ENCODE measurements at regions not wholly inside any gene's neighbourhood (a gene's known extent, or its start where the extent isn't known, plus 50 kb on each side); places are given as distances from the start of the nearest gene placed in this dataset.

GRCh38 chr5:143680672-143681259 is 131.2 kb upstream of the HMHB1 start (continued):
- no peak for TF ChIP-seq ZNF562 (CRISPR knock-in tag; IDR thresholded peaks at IDR 0.05; ENCODE audit: borderline replicate concordance)
- peak; percentile 94 for TF ChIP-seq ARID5B (CRISPR knock-in tag; IDR thresholded peaks at IDR 0.05)
- TF ChIP-seq ZNF782 (CRISPR knock-in tag; IDR thresholded peaks at IDR 0.05; ENCODE audit: borderline replicate concordance): no peak
- TF ChIP-seq NFE2L1 (CRISPR knock-in tag; IDR thresholded peaks at IDR 0.05; ENCODE audit: borderline replicate concordance): no peak
- peak; percentile 67 for TF ChIP-seq ASH2L (IDR thresholded peaks at IDR 0.05; ENCODE audit: insufficient read length, low read depth, low read length)
- TF ChIP-seq ZNF383 (CRISPR knock-in tag; IDR thresholded peaks at IDR 0.05; ENCODE audit: borderline replicate concordance): no peak
- TF ChIP-seq SKI (IDR thresholded peaks at IDR 0.05; ENCODE audit: partially characterized antibody): peak; percentile 34
- TF ChIP-seq YEATS2 (CRISPR knock-in tag; IDR thresholded peaks at IDR 0.05; ENCODE audit: borderline replicate concordance): no peak
- no peak for TF ChIP-seq MTA3 (CRISPR knock-in tag; IDR thresholded peaks at IDR 0.05)
- TF ChIP-seq, protein P1, sequence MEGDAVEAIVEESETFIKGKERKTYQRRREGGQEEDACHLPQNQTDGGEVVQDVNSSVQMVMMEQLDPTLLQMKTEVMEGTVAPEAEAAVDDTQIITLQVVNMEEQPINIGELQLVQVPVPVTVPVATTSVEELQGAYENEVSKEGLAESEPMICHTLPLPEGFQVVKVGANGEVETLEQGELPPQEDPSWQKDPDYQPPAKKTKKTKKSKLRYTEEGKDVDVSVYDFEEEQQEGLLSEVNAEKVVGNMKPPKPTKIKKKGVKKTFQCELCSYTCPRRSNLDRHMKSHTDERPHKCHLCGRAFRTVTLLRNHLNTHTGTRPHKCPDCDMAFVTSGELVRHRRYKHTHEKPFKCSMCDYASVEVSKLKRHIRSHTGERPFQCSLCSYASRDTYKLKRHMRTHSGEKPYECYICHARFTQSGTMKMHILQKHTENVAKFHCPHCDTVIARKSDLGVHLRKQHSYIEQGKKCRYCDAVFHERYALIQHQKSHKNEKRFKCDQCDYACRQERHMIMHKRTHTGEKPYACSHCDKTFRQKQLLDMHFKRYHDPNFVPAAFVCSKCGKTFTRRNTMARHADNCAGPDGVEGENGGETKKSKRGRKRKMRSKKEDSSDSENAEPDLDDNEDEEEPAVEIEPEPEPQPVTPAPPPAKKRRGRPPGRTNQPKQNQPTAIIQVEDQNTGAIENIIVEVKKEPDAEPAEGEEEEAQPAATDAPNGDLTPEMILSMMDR (CRISPR knock-in tag; IDR thresholded peaks at IDR 0.05): no peak
- peak; percentile 20; the same call in 1 of the 2 replicates for TF ChIP-seq ELF3 (CRISPR knock-in tag; IDR thresholded peaks at IDR 0.05)
- 0 out of 2 replicates have a peak, but pooled peaks have one; percentile 22 for TF ChIP-seq SAP130 (CRISPR knock-in tag; IDR thresholded peaks at IDR 0.05; ENCODE audit: low read depth)
- TF ChIP-seq, protein P2, sequence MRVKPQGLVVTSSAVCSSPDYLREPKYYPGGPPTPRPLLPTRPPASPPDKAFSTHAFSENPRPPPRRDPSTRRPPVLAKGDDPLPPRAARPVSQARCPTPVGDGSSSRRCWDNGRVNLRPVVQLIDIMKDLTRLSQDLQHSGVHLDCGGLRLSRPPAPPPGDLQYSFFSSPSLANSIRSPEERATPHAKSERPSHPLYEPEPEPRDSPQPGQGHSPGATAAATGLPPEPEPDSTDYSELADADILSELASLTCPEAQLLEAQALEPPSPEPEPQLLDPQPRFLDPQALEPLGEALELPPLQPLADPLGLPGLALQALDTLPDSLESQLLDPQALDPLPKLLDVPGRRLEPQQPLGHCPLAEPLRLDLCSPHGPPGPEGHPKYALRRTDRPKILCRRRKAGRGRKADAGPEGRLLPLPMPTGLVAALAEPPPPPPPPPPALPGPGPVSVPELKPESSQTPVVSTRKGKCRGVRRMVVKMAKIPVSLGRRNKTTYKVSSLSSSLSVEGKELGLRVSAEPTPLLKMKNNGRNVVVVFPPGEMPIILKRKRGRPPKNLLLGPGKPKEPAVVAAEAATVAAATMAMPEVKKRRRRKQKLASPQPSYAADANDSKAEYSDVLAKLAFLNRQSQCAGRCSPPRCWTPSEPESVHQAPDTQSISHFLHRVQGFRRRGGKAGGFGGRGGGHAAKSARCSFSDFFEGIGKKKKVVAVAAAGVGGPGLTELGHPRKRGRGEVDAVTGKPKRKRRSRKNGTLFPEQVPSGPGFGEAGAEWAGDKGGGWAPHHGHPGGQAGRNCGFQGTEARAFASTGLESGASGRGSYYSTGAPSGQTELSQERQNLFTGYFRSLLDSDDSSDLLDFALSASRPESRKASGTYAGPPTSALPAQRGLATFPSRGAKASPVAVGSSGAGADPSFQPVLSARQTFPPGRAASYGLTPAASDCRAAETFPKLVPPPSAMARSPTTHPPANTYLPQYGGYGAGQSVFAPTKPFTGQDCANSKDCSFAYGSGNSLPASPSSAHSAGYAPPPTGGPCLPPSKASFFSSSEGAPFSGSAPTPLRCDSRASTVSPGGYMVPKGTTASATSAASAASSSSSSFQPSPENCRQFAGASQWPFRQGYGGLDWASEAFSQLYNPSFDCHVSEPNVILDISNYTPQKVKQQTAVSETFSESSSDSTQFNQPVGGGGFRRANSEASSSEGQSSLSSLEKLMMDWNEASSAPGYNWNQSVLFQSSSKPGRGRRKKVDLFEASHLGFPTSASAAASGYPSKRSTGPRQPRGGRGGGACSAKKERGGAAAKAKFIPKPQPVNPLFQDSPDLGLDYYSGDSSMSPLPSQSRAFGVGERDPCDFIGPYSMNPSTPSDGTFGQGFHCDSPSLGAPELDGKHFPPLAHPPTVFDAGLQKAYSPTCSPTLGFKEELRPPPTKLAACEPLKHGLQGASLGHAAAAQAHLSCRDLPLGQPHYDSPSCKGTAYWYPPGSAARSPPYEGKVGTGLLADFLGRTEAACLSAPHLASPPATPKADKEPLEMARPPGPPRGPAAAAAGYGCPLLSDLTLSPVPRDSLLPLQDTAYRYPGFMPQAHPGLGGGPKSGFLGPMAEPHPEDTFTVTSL (CRISPR knock-in tag; IDR thresholded peaks at IDR 0.05; ENCODE audit: borderline replicate concordance): peak; percentile 64; the same call in 1 of the 2 replicates
- TF ChIP-seq TBX2 (CRISPR knock-in tag; IDR thresholded peaks at IDR 0.05; ENCODE audit: borderline replicate concordance): peak; percentile 25; the same call in 1 of the 2 replicates
- TF ChIP-seq SSRP1 (CRISPR knock-in tag; IDR thresholded peaks at IDR 0.05): no peak
- peak; percentile 79; the same call in 1 of the 2 replicates for TF ChIP-seq FOXJ3 (CRISPR knock-in tag; IDR thresholded peaks at IDR 0.05; ENCODE audit: borderline replicate concordance)
- no peak for TF ChIP-seq NR2C2 (CRISPR knock-in tag; IDR thresholded peaks at IDR 0.05; ENCODE audit: borderline replicate concordance)
- TF ChIP-seq CREM (IDR thresholded peaks at IDR 0.05): peak; percentile 58; the same call in 1 of the 2 replicates
- TF ChIP-seq CREM (CRISPR knock-in tag; IDR thresholded peaks at IDR 0.05): no peak
- TF ChIP-seq SMYD3 (CRISPR knock-in tag; IDR thresholded peaks at IDR 0.05): no peak

Measured in HepG2 (cell line).